AG04449 (cell line): ENCODE measurements at regions not wholly inside any gene's neighbourhood (a gene's known extent, or its start where the extent isn't known, plus 50 kb on each side); places are given as distances from the start of the nearest gene placed in this dataset.

ENCODE experiments used
- CTCF ChIA-PET: fragments of 350-600 bp; formaldehyde crosslinking; extraction: SDS; loops from one replicate; lab custom pipeline; 2021; ENCODE audit warnings: antibody characterized with exemption; lab: Yijun Ruan, JAX
- POLR2A ChIA-PET: fragments of 400-600, 350-600 bp; formaldehyde crosslinking; extraction: SDS; loops from one replicate; lab custom pipeline; 2020; ENCODE audit warnings: antibody characterized with exemption, inconsistent platforms; lab: Yijun Ruan, JAX
- DNase-seq: peaks from one replicate; pipeline ENCODE4 v3.0.0-alpha.2; 2010; ENCODE audit warnings: low read depth, low spot score
- H3K4me3 ChIP-seq: 2 replicates; pipeline ENCODE4 v1.5.1; 2011; ENCODE audit warnings: low read depth, mild to moderate bottlenecking, control low read depth, low read length
- TF ChIP-seq, protein P1 (sequence below): IDR thresholded peaks from one replicate; pipeline ENCODE4 v1.5.1; 2011; ENCODE audit warnings: mild to moderate bottlenecking, moderate library complexity, low read length, control low read depth, inconsistent platforms; ENCODE audit not compliant: insufficient read depth; ENCODE audit errors: missing control alignments

GRCh38 chr4:56247646-56248045, 139.6 kb downstream of the AASDH start:
- DNase-seq: no peak
- H3K4me3 ChIP-seq: no peak overlapping the region
- TF ChIP-seq, protein P1, sequence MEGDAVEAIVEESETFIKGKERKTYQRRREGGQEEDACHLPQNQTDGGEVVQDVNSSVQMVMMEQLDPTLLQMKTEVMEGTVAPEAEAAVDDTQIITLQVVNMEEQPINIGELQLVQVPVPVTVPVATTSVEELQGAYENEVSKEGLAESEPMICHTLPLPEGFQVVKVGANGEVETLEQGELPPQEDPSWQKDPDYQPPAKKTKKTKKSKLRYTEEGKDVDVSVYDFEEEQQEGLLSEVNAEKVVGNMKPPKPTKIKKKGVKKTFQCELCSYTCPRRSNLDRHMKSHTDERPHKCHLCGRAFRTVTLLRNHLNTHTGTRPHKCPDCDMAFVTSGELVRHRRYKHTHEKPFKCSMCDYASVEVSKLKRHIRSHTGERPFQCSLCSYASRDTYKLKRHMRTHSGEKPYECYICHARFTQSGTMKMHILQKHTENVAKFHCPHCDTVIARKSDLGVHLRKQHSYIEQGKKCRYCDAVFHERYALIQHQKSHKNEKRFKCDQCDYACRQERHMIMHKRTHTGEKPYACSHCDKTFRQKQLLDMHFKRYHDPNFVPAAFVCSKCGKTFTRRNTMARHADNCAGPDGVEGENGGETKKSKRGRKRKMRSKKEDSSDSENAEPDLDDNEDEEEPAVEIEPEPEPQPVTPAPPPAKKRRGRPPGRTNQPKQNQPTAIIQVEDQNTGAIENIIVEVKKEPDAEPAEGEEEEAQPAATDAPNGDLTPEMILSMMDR: no peak
- POLR2A ChIA-PET: no interaction called here
- CTCF ChIA-PET: no interaction called here

- no peak for DNase-seq
- TF ChIP-seq, protein P1: no peak
- CTCF ChIA-PET: interaction anchor here (1.2 kb wide), 1 partner anchor 16 kb away, joined by 3 read pairs; no protein-coding TSS in a partner anchor
- no peak overlapping the region for H3K4me3 ChIP-seq
- POLR2A ChIA-PET: no interaction called here
Observed at GRCh38 chr4:56246233-56246610, 141.1 kb downstream of the AASDH start.

DNA sequence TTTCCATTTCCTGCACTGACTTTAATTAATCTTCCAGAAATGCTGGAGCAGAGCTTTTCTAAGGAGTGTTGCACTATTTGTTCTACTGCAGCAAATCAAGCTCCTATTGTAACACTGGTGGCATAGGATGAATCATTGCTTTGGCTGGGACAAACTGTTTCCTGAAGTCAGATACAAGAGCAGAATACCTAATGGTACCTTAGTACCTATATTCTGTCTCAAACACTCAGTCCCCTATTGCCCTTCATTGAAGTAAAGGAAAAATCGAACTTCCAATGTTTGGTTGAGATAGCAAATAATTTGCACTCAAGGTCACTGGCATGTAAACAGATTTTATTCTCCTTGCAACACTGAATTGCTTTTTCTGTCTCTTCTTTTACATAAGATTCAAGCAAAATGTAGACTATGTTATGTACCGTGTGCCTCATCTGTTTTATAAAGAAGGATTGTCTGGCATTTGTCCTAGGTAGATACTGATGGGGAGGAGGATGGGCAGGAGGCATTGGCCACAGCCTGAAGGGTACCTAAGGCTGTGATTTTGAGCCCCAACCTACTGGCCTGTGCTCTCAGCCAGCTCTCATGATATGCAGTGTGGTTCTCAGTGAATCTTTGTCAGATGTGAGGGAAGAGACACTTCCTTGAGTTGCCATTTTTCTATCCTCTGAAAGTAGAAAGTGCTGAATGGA, 141.6 kb downstream of the AASDH start:
- TF ChIP-seq, protein P1: no peak
- DNase-seq: no peak
- ChIA-PET POLR2A (no interaction called here), CTCF (no interaction called here)
- no peak overlapping the region for H3K4me3 ChIP-seq

GRCh38 chr4:56244681-56245080, 142.6 kb downstream of the AASDH start:
- TF ChIP-seq, protein P1: no peak
- CTCF ChIA-PET: no interaction called here
- H3K4me3 ChIP-seq: no peak overlapping the region
- POLR2A ChIA-PET: no interaction called here
- no peak for DNase-seq

GRCh38 chr4:56243107-56243506, 144.2 kb downstream of the AASDH start:
- POLR2A ChIA-PET: no interaction called here
- DNase-seq: no peak
- no peak overlapping the region for H3K4me3 ChIP-seq
- TF ChIP-seq, protein P1: no peak
- CTCF ChIA-PET: no interaction called here

DNA sequence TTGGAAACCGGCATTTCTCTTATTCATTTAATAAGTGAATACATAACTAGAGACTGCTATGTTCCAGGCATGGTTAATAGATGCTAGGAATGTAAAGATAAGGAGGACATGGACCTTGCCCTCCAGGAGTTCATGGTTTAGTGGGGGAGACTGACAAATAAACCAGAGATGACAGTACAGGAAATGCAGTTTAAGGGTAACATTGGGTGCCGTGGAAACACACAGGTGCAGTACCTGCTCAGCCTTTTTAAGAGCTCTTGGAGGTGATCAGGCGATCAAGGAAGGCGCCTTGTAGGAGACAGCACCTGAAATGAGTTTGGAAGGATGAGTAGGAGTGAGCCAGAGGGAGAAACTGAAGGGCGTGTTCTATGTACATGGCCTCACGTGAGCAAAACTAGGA, 145.8 kb downstream of the AASDH start:
- ChIA-PET CTCF (no interaction called here), POLR2A (interaction anchor here (0.5 kb wide), 1 partner anchor 27 kb away, joined by 3 read pairs; no protein-coding TSS in a partner anchor)
- TF ChIP-seq, protein P1: no peak
- no peak overlapping the region for H3K4me3 ChIP-seq
- no peak for DNase-seq
